CD4-positive, alpha-beta T cell treated with Interleukin-10 for 1 hour (primary cell): ENCODE measurements at regions not wholly inside any gene's neighbourhood (a gene's known extent, or its start where the extent isn't known, plus 50 kb on each side); places are given as distances from the start of the nearest gene placed in this dataset.
A peak's percentile ranks its signal among the peaks of the same experiment; 100 is the strongest.
"Not testable (repeated sequence)": the region's sequence is repeated elsewhere in the genome, so short reads cannot be mapped to it uniquely, and the experiment has no call there.

Experiments used
- DNase-seq: peaks from one replicate; pipeline ENCODE4 v3.0.0-alpha.2; 2020

DNA sequence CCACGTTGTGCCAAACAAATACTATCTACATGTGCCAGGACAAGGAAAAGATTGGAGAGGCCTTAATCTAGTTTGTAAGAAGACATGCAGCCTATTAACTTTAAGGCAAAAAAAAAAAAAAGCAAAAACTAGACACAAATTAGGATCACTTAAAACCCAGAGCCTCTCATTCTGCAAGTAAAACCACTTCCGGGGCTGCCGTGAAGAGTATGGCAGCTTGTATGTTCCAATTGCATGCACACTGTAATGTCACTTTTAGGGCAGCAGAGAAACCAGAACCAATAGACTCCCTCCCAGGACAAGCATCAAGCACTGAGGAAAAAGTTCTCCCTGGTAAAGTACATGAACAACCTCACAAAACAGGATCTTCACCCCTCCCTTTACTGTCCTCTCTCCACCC, 70.6 kb downstream of the RSL24D1 start:
- no peak for DNase-seq

DNA sequence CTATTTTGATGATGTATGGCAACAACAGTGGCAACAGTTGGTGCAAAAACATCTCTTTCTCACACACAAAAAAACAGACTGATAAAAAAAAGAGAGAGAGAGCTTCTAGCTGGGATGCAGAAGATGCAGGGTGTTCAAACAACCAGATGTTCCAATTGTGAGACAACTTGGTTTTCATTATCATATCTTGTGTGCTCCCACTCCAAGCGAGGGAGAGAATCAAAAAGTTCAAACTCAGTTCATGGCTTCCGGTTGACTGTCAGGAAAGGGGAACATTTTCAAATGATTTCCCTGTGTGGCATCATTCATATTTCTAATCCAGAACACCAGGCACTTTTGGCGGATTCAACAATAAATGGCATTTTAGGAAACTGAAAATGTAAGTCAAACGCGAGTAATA, 72.1 kb downstream of the RSL24D1 start:
- no peak for DNase-seq

DNA sequence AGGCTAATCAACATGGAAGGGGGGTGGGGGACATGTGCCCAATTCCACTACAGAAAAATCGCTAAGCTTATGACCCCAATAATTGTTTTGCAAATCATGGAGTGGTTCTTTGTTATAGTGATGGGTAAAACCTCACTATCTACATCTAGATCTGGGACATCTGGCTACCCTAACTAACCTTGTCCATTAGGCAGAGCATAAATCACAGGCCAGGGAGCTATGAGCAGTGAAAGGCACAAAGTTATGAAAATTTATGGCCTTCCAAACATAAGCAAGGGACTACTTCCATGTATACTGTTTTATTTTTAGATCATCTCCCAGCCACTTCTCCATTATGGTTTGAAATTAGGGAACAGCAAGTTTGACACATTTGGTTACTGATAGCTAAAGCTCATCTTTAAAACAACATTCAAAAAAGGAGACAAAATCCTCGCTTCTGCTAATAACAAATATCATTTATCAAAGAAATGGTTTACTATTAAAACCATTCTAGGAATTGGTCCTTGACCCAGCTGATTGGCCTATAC, 78.3 kb downstream of the RSL24D1 start:
- no peak for DNase-seq

DNA sequence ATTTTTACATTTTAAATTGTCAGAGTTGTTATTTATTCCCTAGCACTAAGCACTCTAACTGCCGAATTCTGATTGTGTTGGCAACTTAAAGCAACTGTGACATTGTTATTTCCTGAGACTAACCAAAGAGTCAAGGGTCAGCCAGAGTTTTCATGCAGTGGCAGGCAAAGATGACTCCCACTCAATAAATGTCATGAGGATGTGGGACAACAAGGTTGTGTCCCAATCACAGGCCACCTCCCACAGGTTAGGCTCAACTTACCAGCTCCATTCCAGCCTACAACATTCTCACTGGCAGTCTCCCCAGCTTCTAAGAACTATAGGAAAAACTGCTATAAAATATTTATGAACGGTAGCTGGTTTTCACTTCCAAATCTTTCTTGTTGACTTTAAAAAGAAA, 80.1 kb downstream of the RSL24D1 start:
- DNase-seq = no peak

DNA sequence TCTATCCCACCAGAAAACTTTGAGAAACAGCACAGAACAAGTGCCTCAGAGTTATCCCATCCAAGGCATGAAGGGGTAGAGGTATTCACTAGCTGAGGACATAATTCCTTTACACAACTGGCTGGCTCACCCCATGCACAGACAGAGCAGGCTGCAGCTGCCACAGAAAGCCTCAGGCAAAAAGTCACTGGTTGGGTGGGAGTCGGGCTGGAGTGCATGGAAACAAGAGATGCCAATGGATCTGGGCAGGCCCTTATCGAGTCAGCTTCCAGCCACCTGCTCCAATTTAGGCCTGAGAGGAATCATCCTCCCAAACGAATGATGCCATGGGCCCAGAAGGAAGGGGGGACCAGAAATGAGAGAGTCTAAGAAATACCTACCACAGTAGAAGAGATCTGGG, 83.0 kb downstream of the RSL24D1 start:
- no peak for DNase-seq

DNA sequence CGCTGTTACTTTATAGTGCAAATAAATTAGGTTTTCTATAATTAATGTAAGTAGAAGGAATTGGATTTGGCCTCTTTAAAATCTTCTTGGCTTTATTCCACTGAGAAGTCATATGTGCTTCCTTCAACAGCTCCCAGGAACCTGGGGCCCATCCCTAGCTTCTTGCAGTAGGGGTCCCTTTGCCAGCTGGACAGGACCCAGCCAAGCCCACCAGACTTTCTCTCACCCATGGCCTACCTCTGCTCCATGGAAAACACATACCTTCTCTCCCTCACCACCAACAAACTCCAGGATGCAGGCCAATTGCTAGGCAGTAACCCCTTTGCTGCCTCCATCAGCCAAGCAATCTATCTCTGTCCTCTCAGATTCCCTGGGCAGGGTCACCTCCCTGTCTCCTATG, 84.0 kb downstream of the RSL24D1 start:
- DNase-seq = no peak

DNA sequence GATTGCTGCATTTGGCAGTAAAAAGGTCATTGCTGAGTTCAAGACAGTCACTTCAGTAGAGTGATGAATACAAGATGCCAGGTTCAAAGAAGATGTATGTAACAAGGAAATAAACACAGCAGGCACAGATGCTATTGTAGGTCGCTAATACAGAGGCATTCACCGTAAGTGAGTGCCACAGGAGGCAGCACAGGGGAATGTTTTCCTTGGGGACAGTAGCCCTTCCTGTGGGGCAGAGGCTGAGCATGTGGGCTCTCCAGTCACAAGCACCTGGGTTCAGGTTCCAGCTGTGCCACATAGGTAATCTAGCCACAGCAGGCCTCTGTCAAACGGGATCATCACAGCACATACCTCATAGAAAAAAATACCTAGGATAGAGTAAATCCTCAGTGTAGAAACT, 86.3 kb downstream of the RSL24D1 start:
- no peak for DNase-seq

DNA sequence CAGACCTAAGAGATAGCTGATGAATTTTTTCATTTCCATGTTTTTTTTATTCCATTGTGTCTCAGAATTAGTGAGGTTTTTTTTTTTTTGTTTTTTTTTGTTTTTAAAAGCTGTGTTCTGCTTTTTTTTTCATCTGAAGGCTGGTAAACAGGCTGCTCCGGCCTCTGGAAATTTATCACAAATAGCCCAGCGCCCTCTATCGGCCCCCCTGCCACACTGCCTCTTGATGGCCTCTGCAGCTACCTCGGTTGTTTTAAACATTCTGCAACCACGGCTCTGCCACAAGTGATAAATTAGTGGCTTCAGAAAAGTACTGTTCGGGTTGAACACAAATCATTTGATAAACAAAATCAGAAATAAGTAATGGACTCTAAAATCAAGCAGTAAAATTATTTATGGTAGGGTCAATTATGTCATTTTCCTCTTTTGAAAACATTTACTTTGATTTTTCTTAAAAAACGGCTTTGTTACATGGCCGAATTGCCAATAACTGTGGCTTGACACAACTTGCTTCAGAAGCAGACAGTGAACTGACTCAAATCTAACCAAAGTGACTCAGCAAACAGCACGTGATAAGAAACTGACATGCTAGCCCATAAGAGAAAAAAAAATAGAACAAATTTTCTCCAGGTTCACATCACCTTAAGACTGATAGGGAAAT, 87.8 kb downstream of the RSL24D1 start:
- DNase-seq = peak; percentile 42

DNA sequence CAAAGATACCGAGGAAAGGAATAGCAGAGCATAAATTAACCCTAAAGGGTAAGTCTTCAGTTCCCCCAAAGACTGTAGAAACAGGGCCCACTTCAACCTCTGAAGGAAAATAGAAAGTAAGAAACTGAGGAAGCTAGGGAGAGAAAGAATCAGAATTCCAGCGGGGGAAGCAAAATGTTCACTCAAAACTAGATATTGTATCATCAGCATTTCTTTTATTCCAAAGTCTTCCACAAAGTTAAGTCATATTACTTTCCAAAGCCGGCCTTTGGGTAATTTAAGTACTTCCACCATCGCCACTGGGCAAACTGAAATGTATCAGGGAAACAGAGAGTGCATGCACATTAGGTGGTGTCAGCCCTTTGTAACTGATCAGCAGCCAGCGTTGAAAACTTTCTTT, 88.3 kb downstream of the RSL24D1 start:
- DNase-seq = no peak

DNA sequence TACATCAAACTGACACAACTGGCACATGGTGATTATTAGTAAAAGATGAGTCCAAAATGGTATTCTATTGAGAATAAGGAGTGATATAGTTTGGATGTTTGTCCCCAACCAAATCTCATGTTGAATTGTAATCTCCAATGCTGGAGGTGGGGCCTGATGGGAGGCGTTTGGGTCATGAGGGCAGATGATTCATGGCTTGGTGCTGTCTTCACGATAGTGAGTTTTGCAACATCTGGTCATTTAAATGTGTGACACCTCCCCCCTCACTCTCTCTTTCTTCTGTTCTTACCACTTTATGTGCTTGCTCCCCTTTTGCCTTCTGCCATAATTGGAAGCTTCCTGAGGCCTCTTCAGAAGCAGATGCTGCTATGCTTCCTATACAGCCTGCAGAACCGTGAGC, 90.6 kb downstream of the RSL24D1 start:
- DNase-seq = no peak

DNA sequence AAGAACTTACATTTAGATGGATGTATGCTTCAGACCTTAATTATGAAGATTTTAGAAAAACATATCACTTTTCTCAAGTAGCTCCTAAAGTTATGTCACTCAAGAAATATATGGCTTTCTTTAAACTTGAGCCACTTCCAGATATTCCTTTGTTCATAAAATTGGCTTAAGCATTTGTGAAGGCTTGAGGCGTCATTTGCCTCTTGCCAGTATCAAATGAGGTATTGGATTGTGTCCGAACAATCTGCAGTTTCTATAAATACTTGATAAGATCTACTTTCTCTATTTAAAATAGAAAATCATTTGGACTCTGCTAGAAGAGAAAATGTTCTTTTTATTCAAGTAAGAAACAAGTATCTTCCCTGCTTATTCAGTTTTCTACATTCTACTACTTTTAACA, 102.6 kb downstream of the RSL24D1 start:
- DNase-seq = no peak

DNA sequence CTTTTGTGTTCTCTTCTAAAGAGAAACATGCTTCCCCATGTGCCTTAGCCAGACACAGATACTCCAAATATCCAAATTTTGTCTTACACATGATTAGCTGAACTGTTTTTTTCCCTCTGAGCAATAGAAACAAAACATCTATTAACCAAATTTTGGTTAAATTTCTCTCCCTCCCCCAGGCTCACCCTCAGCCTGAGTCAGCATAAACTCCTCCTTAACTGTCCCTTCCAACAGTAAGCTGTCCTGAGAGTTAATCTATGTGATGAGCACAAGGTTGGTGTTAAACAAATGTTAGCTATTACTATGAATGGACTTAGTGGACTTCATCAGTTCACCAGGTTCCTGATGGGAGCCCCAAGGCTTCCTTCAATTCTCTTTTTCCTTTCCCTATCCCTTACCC, 108.5 kb downstream of the RSL24D1 start:
- no peak for DNase-seq

DNA sequence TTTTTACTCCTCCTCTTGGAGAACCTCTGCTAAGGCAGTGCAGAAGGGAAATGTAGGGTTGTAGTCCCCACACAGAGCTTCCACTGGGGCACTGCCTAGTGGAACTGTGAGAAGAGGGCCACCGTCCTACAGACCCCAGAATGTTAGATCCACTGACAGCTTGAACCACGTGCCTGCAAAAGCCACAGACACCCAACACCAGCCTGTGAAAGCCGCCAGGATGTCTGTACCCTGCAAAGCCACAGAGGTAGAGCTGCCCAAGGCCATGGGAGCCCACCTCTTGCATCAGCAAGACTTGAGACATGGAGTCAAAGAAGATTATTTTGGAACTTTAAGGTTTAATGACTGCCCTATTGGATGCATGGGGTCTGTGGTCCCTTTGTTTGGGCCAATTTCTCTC, 112.1 kb downstream of the RSL24D1 start:
- DNase-seq = no peak

DNA sequence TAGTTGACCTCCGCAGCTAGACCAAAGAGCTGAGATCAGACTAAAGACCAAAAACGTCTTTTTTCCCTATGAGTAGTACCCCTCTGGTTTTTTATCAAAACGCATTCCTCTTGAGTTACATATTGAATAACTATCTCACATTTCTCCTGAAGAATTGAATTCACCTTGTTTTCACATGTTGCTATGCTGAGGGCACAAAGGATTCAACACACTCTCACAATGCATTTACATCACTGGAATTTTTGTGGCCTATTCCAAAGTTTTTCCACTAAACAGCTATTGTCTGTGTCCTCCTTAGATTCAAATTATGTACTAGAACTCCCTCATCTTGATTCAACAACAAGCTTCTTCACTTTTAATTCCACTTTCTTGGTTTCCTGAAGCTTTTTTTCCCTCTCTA, 112.5 kb downstream of the RSL24D1 start:
- DNase-seq = no peak

DNA sequence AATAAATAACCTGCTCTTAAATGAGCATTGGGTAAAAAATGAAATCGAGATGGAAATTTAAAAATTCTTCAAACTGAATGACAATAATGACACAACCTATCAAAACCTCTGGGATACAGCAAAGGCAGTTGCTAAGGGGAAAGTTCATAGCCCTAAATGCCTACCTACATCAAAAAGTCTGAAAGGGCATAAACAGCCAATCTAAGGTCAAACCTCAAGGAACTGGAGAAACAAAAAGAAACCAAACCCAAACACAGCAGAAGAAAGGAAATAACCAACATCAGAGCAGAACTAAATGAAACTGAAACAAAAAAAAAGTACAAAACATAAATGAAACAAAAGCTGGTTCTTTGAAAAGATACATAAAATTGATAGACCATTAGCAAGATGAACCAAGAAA, 119.7 kb downstream of the RSL24D1 start:
- DNase-seq = peak; percentile 21

DNA sequence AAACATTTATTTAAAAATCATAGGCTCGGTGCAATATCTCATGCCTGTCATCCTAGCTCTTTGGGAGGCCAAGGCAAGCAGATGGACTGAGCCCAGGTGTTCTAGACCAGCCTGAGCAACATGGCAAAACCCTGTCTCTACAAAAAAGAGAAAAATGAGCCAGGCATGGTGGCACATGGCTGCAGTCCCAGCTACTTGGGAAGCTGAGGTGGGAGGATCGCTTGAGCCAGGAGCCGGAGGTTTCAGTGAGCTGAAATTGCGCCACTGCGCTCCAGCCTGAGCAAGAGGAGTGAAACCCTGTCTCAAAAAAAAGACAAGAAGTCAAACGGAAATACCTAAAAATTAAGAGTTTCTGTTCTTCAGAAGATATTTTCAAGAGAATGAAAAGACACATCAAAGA, 122.3 kb downstream of the RSL24D1 start:
- no peak for DNase-seq

DNA sequence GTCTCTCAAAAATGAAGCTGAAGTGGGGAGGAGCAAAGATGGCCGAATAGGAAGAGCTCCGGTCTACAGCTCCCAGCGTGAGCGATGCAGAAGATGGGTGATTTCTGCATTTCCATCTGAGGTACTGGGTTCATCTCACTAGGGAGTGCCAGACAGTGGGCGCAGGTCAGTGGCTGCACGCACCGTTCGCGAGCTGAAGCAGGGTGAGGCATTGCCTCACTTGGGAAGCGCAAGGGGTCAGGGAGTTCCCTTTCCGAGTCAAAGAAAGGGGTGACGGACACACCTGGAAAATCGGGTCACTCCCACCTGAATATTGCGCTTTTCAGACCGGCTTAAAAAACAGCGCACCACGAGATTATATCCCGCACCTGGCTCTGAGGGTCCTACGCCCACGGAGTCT, 132.8 kb downstream of the RSL24D1 start:
- not testable (repeated sequence) for DNase-seq

DNA sequence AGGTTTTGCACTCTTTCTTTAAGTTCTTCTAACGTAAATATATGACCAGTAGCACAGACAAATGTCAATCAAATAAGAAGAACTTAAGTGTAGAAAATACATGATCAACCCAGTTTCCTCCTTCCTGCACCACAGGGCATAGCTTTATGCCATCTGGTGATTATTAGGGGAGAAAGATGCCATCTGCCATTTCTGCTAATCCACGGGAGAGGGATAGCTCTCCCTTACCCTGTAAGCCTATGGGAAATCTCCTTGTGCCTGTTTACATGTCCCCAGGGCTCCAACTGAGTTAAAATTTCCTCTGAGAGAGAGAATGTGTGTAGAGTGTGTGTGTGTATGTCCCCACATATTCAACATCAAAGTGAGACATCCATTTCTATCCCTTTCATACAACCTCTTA, 135.9 kb downstream of the RSL24D1 start:
- no peak for DNase-seq

DNA sequence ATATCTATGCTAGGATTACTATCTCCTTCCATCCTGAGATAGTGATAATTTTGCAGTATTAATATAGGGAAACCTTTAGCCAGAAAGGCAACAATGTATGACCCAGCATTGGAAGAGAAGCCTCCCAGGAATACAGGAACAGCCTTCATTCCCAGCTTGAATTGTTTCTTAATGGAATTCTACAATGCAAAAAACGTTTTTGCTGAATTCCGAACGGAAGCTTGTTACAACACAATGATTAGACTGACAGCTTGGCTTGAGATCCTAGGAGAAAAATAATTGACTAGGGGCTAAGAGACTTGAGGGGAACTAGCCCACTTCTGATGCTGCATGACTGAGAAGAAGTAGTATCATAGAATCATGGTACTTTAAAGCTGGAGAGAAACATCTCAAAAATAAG, 140.2 kb downstream of the RSL24D1 start:
- DNase-seq = no peak

DNA sequence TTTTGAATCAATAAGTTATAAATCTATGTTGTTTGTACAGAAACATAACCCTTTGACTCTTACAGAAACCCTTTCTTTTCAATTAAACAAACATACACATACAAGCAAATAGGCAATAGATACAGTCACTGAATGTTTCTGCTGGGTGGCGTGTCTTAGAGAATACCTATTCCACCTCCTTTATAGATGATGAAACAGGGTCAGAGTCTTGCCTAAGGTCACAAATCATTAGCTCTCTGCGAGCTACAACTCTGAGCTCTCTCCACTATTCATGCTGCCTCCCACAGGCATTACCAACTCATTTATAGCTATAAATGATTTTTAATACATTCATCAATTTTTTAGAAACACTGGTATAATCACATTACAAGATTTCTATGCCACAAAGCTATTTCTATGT, 152.6 kb downstream of the RSL24D1 start:
- DNase-seq = no peak

DNA sequence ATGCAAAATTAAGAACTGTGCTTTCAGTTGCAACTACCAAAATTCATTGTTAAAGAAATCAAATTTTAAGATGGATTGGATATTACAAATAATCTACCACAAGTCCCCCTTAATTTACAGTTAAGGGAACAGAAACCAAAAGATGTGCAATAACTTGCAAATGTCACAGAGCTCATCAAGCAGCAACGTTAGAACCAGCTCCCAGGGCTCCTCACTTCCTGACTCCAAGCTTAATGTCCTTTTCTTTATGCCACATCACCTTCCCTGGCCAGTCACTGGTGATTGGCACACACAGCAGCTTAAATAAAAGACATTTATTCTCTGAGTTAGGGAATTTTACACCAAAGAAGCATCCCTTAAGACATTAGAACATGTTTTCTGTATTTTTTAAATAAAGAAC, 159.7 kb downstream of the RSL24D1 start:
- no peak for DNase-seq

DNA sequence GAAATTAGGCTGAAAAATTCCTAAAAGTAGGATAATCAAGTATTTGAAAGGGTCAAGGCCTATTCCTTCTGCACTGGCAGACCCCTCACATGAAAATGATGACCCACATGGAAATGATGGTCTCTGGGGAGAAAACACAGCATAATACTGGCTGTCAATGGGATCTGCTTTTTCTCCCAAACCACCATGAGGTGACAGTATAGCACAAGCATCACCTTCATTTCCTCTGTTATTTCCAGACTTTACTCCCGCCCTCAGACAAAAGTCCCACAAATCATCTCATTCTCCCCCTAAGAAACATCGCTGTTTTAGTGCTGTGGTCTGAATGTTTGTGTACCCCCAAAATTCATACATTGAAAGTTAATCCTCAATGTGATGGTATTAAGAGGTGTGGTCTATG, 161.0 kb downstream of the RSL24D1 start:
- DNase-seq = no peak

DNA sequence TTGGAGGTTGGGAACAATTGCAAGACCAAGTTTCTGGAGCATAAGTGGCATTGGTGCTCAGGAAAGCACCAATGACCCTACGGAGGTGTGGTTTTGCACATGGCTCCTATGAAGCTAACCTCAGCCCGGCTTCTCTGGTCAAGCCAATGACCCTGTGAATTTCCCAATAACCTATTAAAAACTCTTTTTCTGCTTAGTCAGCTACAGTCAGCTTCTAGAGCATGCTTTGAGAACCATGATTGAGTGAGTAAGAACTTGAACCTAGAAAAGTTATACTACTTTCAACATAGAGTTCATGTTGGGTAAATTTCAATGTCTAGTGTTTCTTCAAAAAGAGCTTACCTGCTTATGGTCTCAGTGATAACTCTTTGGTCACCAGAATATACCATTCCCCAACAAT, 163.2 kb downstream of the RSL24D1 start:
- no peak for DNase-seq

DNA sequence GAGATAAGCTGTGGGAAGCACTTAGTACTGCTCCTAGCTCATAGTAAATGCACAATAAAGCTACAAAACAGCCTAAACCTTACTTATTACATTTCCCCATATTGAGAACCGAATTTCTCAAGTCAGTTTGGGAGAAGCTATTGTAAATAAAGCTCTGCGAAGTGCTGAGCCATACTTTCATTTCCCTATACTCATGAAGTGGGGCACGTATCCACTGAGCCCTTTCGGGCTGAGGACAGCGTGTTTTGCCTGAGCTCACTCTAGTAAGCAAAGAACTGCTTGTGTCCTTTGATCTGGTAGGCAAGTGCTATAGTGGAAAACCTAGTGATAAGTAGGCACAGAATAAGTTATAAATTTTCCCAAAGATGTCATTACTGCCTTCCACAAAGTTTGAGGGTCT, 165.0 kb downstream of the RSL24D1 start:
- no peak for DNase-seq

DNA sequence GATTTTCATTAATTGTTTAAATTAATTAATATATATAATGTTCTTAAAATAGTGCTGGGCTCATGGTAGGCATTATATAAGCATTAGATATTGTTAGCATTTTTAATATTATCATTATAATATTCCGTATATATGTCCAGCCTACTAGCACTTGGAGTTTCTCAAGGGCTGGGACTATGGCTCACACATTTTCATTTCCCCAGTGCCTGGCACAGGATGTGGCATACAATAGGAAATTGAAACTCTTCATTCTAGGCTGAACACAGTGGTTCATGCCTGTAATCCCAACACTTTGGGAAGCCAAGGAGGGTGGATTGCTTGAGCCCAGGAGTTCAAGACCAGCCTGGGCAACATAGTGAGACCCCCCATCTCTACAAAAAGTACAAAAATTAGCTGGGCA, 170.4 kb downstream of the RSL24D1 start:
- no peak for DNase-seq

DNA sequence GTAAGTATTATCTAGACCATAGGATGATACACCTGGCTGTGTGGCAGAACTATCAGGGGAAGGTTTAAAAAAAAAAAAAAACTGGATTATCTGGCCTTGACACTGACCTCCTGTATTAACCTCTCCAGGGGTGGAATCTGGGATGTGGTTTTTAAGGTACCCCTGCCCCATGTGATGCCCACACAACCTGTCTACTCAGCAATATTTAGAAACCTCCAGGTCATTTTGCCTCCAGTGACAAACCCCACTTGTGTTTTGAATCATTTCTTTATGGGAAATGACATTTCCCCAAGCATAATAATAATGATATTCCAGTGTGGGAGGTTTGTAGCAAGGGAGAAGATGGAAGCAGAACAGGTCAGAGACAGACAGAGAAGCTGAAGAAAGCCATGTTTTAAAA, 179.1 kb downstream of the RSL24D1 start:
- no peak for DNase-seq
